GM18873 (cell line): ENCODE measurements at regions not wholly inside any gene's neighbourhood (a gene's known extent, or its start where the extent isn't known, plus 50 kb on each side); places are given as distances from the start of the nearest gene placed in this dataset.
"Not testable (repeated sequence)": the region's sequence is repeated elsewhere in the genome, so short reads cannot be mapped to it uniquely, and the experiment has no call there.

Experiments
- ATAC-seq: cut with Tn5 transposase; IDR thresholded peaks from one replicate; pipeline ENCODE4 v1.9.1; 2021; ENCODE audit warnings: mild to moderate bottlenecking, moderate library complexity, moderate number of reproducible peaks; ENCODE audit not compliant: unreplicated experiment, low FRiP score

DNA sequence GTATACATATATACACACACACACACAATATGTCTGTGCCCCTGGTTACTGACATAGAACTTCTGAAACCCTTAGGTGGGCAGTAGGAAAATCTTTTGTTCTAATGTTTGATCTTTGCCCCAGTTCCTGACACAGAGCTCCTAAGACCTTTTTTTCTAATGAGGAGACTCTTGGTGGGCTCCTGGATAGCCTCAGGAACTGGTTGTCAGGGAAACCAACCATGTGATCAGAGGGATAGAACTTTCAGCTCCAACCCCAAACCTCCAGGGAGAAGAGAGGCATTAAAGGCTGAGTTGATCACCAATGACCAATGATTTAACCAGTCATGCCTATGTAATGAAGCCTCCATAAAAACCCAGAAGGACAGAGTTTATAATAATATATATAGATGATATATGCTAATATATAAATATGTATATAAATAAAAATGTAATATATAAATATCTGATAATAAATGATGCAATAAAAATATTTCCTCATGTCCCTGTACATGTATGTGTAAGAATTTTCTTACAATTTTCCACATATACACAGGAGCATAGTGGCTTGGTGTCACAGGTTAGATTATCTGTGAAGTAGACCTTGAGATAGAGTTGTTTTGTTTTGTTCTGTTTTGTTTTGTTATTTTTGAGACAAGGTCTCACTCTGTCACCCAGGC, 93.3 kb downstream of the GPX5 start:
- ATAC-seq: no peak

DNA sequence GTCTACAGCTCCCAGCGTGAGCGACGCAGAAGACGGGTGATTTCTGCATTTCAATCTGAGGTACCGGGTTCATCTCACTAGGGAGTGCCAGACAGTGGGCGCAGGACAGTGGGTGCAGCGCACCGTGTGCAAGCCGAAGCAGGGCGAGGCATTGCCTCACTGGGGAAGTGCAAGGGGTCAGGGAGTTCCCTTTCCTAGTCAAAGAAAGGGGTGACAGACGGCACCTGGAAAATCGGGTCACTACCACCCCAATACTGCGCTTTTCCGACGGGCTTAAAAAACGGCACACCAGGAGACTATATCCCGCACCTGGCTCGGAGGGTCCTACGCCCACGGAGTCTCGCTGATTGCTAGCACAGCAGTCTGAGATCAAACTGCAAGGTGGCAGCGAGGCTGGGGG, 95.6 kb downstream of the GPX5 start:
- ATAC-seq: not testable (repeated sequence)

GRCh38 chr6:28623242-28623641, 97.6 kb downstream of the GPX5 start:
- not testable (repeated sequence) for ATAC-seq

DNA sequence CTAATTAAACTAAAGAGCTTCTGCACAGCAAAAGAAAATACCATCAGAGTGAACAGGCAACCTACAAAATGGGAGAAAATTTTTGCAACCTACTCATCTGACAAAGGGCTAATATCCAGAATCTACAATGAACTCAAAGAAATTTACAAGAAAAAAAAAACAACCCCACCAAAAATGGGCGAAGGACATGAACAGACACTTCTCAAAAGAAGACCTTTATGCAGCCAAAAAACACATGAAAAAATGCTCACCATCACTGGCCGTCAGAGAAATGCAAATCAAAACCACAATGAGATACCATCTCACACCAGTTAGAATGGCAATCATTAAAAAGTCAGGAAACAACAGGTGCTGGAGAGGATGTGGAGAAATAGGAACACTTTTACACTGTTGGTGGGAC, 100.7 kb downstream of the GPX5 start:
- ATAC-seq: not testable (repeated sequence)

DNA sequence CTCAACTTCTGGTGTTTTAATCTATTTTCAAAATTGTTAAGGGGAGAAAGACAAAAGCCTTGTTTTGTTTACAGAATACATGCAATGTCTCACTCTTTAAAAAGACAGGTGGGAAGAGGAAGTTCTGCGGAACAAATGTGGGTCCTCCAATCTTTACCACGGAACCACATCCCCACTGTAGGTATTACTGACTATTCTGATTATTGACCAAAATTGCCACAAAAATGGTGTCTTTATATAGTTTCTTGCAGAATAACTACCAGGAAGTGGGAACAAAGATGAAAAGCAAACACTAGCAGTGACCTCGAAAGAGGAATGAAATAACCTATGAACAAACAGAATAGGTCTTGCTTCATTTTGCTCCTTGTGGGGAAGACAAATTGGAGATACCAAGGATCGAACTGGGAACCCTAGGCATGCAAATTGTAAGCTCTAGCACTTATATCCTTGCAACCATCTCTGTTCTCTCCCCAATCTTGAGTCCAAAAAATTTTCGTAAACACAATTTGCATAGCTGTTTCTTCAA, 106.7 kb downstream of the GPX5 start:
- ATAC-seq: no peak

- ATAC-seq: no peak
Measured at GRCh38 chr6:28633445-28634215, 107.9 kb downstream of the GPX5 start.

GRCh38 chr6:28634411-28634760, 108.7 kb downstream of the GPX5 start:
- no peak for ATAC-seq

DNA sequence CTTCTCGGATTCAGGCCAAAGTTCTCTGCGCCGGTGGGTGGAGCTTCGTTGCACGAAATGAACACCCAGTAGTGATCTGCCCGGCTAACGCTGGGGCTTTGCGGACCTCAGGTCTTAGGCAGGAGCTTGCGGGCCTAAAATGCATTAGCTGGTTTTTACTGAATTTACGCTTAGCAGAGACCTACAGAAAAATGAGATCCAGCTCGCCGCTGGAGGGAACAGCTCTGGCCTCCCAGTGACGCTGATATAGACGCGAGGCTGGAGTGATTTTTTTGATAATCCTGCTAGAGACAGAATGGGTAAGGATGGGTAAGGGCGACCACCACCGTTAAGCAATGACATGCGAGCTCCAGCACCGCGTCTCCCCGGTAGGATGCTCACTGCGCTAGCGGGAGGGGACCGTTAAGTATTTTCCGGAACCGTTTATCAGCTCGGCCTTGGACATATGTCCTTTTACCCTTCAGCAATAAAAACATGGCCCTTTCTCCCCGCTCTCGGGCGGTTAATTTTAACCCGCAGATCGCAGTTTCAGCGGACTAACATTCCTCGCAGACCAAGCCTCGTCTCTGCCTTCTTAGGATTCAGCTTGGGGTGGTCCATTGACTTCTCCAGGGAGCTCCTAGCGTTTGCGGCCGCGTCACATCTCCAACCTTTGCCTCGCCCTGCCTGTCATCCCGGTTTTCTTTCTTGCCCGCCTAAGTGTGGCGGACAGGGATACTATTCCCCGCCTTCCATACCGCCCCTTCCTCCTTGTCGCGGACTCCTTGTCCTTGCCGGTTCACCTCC, 109.3 kb downstream of the GPX5 start:
- no peak for ATAC-seq

DNA sequence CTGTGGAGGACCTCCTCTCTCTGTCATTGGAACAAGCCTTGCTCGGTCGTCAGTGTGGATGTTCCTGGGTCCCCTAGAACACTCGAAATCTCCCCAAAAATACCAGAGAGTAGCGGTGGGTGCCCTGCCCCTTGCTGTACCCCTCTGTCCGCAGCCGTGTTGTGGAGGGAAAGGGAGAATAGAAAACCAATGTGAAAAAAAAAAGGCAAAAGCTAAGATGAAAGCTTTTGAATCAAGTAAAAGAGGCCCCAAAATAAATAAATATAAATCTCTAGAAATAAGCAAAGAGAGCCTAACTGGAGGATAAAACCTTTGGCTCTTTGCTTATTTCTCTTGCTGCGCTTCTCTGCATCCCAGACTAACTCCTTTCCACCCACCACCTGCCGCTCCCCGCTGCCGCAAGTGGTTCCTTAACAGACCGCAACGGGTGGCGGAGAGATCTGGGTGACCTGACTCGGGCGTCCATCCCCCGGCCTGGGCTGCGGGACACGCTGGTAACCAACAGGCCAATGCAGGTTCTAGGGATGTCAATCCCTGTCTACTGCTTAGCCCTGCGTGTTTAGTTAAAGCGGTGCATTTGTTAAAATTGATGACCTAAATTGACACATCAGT, 110.0 kb downstream of the GPX5 start:
- no peak for ATAC-seq

DNA sequence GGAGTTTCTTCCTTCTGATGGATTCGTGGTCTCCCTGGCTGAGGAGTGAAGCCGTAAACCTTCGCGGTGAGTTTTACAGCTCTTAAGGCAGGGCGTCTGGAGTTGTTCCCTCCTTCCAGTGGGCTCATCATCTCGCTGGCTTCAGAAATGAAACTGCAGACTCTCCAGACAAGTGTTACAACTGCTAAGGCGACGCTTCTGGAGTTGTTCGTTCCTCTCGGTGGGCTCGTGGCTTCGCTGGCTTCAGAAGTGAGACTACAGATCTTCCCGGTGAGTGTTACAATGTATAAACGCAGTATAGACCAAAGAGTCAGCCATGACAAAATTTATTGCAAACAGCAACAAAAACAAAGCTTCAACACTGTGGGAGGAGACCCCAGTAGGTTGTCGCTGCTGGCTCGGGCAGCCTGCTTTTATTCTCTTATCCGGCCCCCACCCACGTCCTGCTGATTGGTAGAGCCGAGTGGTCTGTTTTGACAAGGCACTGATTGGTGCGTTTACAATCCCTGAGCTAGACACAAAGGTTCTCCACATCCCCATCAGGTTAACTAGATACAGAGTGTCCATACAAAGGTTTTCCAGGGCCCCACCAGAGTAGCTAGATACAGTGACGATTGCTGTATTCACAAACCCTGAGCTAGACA, 113.2 kb downstream of the GPX5 start:
- ATAC-seq: no peak

GRCh38 chr6:28639445-28640290, 114.0 kb downstream of the GPX5 start:
- ATAC-seq: not testable (repeated sequence)

GRCh38 chr6:28643017-28643740, 117.5 kb downstream of the GPX5 start:
- no peak for ATAC-seq

DNA sequence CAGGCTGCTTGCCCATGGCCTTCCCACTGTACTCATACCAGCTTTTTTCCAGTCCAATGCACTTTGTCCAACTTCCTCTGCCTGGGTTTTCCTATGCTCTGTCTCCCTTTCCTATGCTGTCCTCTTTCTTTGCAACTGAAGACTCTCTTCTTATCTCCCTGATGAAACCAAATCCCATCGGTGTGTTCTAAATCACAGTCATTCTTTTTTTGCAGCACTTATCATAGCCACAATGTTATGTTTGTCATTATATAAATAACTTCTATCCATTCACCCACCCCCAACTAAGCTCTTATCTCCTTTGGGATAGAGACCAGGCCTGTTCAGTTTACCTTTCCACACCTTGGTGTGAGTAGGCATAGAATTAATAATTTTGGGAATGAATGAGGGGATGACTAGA, 121.0 kb downstream of the GPX5 start:
- no peak for ATAC-seq

GRCh38 chr6:28648035-28648877, 122.6 kb downstream of the GPX5 start:
- ATAC-seq: no peak

DNA sequence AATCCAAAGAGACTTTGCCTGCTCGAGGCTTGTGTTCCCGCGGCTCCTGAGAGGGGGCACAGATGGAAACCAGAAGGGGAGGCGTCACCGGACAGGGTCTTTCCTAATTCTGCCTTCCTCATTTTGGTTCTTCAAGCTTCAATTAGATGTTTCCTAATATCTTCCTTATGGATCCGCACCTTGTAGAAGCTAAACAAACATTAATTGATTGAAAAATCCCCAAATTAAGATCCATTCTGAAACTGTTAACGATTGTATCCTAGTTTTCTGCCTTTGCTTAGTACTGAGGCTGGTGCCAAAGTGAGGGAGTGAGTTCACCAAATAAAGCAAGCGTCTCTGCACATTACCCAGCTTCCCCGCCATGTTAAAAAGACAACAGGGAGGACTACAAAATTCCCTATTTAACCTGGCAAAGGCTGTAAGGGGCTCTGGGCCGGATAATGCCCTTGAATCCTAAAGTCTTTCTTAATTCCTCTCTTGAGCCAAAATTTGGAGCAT, 123.2 kb downstream of the GPX5 start:
- ATAC-seq: no peak

GRCh38 chr6:28651161-28651560, 125.5 kb downstream of the GPX5 start:
- ATAC-seq: no peak

- ATAC-seq: no peak
Measured at GRCh38 chr6:28653876-28654275, 128.2 kb downstream of the GPX5 start.

DNA sequence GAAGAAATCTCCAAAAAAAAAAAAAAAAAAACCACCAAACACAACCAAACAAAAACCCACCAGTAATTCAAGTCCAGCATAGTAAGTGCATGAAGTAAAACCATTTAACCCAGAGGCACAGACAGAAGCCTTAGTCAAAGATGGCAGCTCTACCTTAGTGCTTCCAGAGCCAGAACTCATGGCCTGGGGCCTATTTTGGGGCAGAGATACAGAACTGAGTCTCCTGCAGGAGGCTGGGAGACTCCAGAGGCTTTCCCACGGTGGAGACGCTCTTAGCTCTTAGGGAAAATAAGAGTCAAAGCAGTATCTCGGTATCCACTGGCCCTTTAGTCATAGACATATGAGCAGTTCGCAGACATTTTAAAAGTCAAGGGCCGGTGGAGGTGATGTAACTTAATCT, 129.5 kb downstream of the GPX5 start:
- ATAC-seq: no peak
